ENCODE measurements at regions not wholly inside any gene's neighbourhood (a gene's known extent, or its start where the extent isn't known, plus 50 kb on each side); places are given as distances from the start of the nearest gene placed in this dataset.

DNA sequence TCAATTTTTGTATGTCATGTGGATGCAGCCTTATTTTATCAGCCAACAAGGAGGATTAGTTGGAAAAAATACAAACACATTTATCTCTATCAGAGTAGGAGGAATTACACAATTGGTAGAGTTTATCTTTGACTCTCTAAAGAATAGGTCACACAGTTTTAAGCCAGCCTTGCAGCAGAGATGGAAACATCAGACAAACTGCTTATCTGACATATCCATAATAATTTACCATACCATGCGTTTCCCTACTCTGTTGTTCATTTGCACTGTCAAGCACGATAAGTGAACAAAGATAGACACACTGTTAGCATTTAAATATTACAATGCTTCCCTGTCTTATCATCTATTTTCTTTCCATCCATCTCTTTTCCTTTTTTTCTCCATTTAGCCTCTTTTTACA, 283.7 kb upstream of the SMIM30 start:
- DNase-seq = no peak
- H3K36me3 ChIP-seq (ENCODE audit: low read depth) = no peaks in the 10 kb centered on the region
- no peaks in the 10 kb centered on the region for H3K4me1 ChIP-seq (ENCODE audit: low read depth)

DNA sequence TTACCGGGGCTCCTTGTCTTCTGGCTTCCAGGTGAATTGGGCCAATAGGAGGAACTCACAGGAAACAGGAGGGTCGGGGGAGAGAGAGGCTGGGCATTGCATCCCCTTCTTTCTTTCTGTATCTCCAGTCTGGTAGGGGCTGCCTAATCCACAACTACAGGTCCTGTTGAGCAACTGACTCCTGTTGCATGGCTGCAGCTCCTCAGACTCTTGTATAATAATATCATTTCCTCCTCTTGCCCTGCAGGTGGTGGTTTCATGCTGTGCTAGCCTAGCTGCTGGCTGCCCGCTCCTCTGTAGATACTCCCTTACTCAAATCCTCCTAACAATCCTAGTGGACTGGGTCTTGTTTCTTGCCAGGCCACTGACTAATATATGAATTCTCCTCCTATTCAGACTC, 276.5 kb upstream of the SMIM30 start:
- TF ChIP-seq, protein P1, sequence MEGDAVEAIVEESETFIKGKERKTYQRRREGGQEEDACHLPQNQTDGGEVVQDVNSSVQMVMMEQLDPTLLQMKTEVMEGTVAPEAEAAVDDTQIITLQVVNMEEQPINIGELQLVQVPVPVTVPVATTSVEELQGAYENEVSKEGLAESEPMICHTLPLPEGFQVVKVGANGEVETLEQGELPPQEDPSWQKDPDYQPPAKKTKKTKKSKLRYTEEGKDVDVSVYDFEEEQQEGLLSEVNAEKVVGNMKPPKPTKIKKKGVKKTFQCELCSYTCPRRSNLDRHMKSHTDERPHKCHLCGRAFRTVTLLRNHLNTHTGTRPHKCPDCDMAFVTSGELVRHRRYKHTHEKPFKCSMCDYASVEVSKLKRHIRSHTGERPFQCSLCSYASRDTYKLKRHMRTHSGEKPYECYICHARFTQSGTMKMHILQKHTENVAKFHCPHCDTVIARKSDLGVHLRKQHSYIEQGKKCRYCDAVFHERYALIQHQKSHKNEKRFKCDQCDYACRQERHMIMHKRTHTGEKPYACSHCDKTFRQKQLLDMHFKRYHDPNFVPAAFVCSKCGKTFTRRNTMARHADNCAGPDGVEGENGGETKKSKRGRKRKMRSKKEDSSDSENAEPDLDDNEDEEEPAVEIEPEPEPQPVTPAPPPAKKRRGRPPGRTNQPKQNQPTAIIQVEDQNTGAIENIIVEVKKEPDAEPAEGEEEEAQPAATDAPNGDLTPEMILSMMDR (IDR thresholded peaks at IDR 0.05) = no peak
- no peak for ATAC-seq
- Histone ChIP-seq H3K36me3 (ENCODE audit: low read depth) (no peaks in the 10 kb centered on the region), H3K4me3 (no peak overlapping the region), H3K4me1 (ENCODE audit: low read depth) (no peaks in the 10 kb centered on the region), H3K9me3 (no peaks in the 10 kb centered on the region)
- no peak for DNase-seq
- intact Hi-C loops (cut with DNase I, micrococcal nuclease) = no loop called here

More for the DNA sequence above, 283.7 kb upstream of the SMIM30 start:
- no peaks in the 10 kb centered on the region for H3K9me3 ChIP-seq
- intact Hi-C loops (cut with DNase I, micrococcal nuclease) = no loop called here
- no peak overlapping the region for H3K4me3 ChIP-seq
- ATAC-seq = no peak
- TF ChIP-seq, protein P1 (IDR thresholded peaks at IDR 0.05) = no peak

DNA sequence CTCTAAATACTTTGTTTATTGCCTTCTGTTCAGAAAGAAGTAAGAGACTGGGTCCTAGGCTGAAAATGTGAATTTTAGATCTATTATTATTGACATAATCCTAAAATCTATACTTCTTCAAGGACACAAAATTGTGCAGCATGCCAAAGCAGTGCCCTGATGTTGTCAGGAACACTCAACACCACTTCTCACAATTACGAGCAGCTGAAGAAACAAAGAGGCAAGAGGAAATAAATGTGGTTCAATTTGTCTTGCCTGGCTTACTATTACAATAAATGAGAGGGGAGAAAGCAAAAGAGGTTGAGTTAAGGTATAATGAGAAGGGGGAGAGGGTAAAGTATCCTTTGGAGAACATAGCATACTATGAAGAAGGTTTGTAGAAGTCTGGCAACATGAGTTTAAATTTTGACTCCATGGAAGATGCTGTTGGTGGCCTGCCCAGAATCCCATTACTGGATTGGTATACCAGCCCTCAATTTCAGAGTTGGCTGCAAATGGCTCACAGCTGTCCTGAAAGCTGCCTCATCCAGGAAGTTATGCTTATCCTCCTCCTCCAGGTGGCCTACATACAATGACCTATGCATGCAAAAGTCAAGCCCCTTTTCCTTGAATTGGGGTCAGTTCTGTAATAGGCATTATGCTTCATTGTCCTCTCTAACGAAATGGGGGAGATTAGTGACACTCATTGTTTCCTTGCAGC, 274.6 kb upstream of the SMIM30 start:
- Histone ChIP-seq H3K36me3 (ENCODE audit: low read depth) (no peaks in the 10 kb centered on the region), H3K4me3 (no peak overlapping the region)

DNA sequence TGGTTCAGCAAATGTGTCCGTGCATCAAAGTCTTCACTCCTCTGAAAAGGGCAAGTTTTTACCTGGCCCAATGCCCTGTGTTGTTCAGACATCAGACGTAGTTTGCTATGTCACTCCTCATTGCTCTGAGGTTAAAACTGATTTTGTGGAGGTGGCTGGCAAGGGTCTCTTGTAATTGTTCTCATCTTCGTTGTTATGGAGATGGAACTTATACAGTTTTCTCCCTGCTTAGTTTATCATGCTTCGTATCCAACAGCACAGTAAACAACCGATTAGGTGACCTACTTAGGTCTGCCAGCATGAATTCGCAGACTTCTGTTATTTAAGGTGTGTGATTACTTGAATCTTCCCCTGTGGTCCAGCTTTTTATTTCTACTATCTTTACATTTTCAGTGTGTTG, 274.1 kb upstream of the SMIM30 start:
- ATAC-seq = no peak
- no peaks in the 10 kb centered on the region for H3K4me1 ChIP-seq (ENCODE audit: low read depth)
- intact Hi-C loops (cut with DNase I, micrococcal nuclease) = no loop called here
- no peaks in the 10 kb centered on the region for H3K36me3 ChIP-seq (ENCODE audit: low read depth)
- H3K4me3 ChIP-seq = no peak overlapping the region
- peaks cover 10% of the 10 kb centered on the region for H3K9me3 ChIP-seq
- TF ChIP-seq, protein P1 (IDR thresholded peaks at IDR 0.05) = no peak
- no peak for DNase-seq

More for the DNA sequence above, 274.6 kb upstream of the SMIM30 start:
- ATAC-seq (no peak), DNase-seq (no peak)
- intact Hi-C loops (cut with DNase I, micrococcal nuclease) = no loop called here
- no peaks in the 10 kb centered on the region for H3K4me1 ChIP-seq (ENCODE audit: low read depth)
- TF ChIP-seq, protein P1 (IDR thresholded peaks at IDR 0.05) = no peak
- H3K9me3 ChIP-seq = peaks cover 10% of the 10 kb centered on the region

DNA sequence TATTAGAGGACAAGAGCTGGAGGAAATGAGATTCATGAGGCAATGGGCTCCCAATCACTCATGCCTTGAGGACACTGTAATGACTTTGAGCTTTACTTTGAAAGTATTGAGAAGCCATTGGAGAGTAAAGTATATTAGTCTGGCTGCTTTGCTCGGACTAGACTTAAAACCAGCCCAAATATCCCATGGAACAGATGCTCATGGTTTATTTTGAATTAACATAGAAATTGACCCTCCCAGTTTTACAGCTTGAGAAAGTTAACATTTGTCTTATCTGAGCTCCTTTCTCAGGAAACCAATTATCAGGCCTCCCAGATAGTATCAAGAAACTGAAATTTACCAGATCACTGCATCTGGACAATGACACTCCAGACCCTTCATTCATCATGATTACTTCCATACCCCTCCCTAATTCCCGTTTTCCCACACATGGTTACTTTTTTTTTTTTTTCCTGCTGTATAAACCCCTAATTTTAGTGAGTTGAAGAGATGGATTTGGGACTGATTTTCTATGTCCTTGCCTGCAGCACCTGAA, 270.8 kb upstream of the SMIM30 start:
- H3K4me1 ChIP-seq (ENCODE audit: low read depth) = no peaks in the 10 kb centered on the region
- H3K9me3 ChIP-seq = peaks cover 10% of the 10 kb centered on the region
- no peak overlapping the region for H3K4me3 ChIP-seq
- intact Hi-C loops (cut with DNase I, micrococcal nuclease) = no loop called here
- H3K36me3 ChIP-seq (ENCODE audit: low read depth) = no peaks in the 10 kb centered on the region
- no peak for DNase-seq
- ATAC-seq = no peak
- TF ChIP-seq, protein P1 (IDR thresholded peaks at IDR 0.05) = no peak
